Kidney (tissue), 13 donors: ENCODE measurements at regions not wholly inside any gene's neighbourhood (a gene's known extent, or its start where the extent isn't known, plus 50 kb on each side); places are given as distances from the start of the nearest gene placed in this dataset.

Experiments used
- DNase-seq, 5 donors: peaks; one replicate each; pipeline ENCODE4 v3.0.0-alpha.2; 2013 to 2020
- FAIRE-seq: peaks from 2 replicates; lab custom pipeline; 2012; peaks lifted over from hg19 to GRCh38; lab: Jason Lieb, UNC
- H3K27ac ChIP-seq, 2 donors: one replicate each; pipeline ENCODE4 v1.7.0; 2013; ENCODE audit warnings: low read depth in 2 of 2, low read length in 2 of 2, inconsistent platforms in 1 of 2
- H3K27me3 ChIP-seq: one replicate; pipeline ENCODE4 v1.7.1; 2013; ENCODE audit warnings: low read length, inconsistent platforms; ENCODE audit not compliant: control insufficient read depth, insufficient read depth
- H3K36me3 ChIP-seq, 3 donors: one replicate each; pipeline versions ENCODE4 v1.7.0 to v1.7.1; 2013; ENCODE audit warnings: low read length in 3 of 3, control low read depth in 1 of 3, inconsistent platforms in 1 of 3; ENCODE audit not compliant: insufficient read depth in 3 of 3, control insufficient read depth in 2 of 3
- H3K4me1 ChIP-seq, 3 donors: one replicate each; pipeline versions ENCODE4 v1.7.0 to v1.7.1; 2013; ENCODE audit warnings: low read length in 3 of 3, inconsistent platforms in 1 of 3, low read depth in 1 of 3; ENCODE audit not compliant: control insufficient read depth in 2 of 3, insufficient read depth in 2 of 3
- H3K4me3 ChIP-seq, 3 donors: one replicate each; pipeline versions ENCODE4 v1.7.0 to v1.8.1; 2013; ENCODE audit warnings: low read length in 3 of 3, control low read depth in 1 of 3, inconsistent platforms in 1 of 3
- H3K9ac ChIP-seq, 3 donors: one replicate each; pipeline versions ENCODE4 v1.7.0 to v1.7.1; 2013; ENCODE audit warnings: low read length in 3 of 3, control low read depth in 1 of 3, inconsistent platforms in 1 of 3
- H3K9me3 ChIP-seq, 3 donors: one replicate each; pipeline versions ENCODE4 v1.7.0 to v1.7.1; 2013; ENCODE audit warnings: low read length in 3 of 3, control low read depth in 1 of 3, inconsistent platforms in 1 of 3; ENCODE audit not compliant: control insufficient read depth in 2 of 3, insufficient read depth in 1 of 3
- CTCF ChIP-seq: IDR thresholded peaks from 3 replicates; pipeline ENCODE4 v1.5.1; 2012; ENCODE audit warnings: mild to moderate bottlenecking, moderate library complexity, borderline replicate concordance; ENCODE audit not compliant: insufficient read depth; ENCODE audit errors: extremely low read depth
- intact Hi-C: fragments of 100-400 bp; cut with DNase I; formaldehyde crosslinking; loops from one replicate; pipeline ENCODE4 v1.11.1; 2022
- donor health status: control.
- donor health status: control.
- donor health status: control.
- donor health status: control.
- donor health status: control.
- donor health status: DM: yes; HTN: yes; CAD: no.
- donor health status: Normal renal cell carcinoma (clear cell type).

- no peak for TF ChIP-seq CTCF
- DNase-seq (no peak), FAIRE-seq (no peak)
- Histone ChIP-seq H3K27ac (no peak overlapping the region), H3K9ac (no peak overlapping the region), H3K9me3 (no peaks in the 10 kb centered on the region), H3K4me3 (no peak overlapping the region), H3K36me3 (no peaks in the 10 kb centered on the region), H3K27me3 (no peaks in the 10 kb centered on the region), H3K4me1 (peaks cover 0 to 5% (median 0%) of the 10 kb centered on the region in 3 donors)
- intact Hi-C loops = no loop called here
Measured at GRCh38 chr18:46340716-46341115, 236.5 kb downstream of the HAUS1 start.

GRCh38 chr18:46341986-46342525 is 237.9 kb downstream of the HAUS1 start:
- Histone ChIP-seq H3K4me3 (no peak overlapping the region), H3K27me3 (no peaks in the 10 kb centered on the region), H3K9ac (no peak overlapping the region), H3K9me3 (no peaks in the 10 kb centered on the region), H3K27ac (no peak overlapping the region), H3K4me1 (peaks cover 0 to 5% (median 0%) of the 10 kb centered on the region in 3 donors), H3K36me3 (no peaks in the 10 kb centered on the region)
- DNase-seq (no peak), FAIRE-seq (no peak)
- intact Hi-C loops = no loop called here
- TF ChIP-seq CTCF = no peak

GRCh38 chr18:46343456-46343855 is 239.3 kb downstream of the HAUS1 start:
- DNase-seq (no peak), FAIRE-seq (no peak)
- no peak overlapping the region for H3K27ac ChIP-seq
- no peak overlapping the region for H3K9ac ChIP-seq
- H3K27me3 ChIP-seq = no peaks in the 10 kb centered on the region
- H3K4me1 ChIP-seq = peaks cover 0 to 5% (median 0%) of the 10 kb centered on the region in 3 donors
- no peaks in the 10 kb centered on the region for H3K36me3 ChIP-seq
- intact Hi-C loops = no loop called here
- TF ChIP-seq CTCF = no peak
- no peaks in the 10 kb centered on the region for H3K9me3 ChIP-seq
- no peak overlapping the region for H3K4me3 ChIP-seq

GRCh38 chr18:46343931-46344372 is 239.8 kb downstream of the HAUS1 start:
- intact Hi-C loops = no loop called here
- Histone ChIP-seq H3K27ac (no peak overlapping the region), H3K9me3 (no peaks in the 10 kb centered on the region), H3K4me3 (no peak overlapping the region), H3K4me1 (peaks cover 0 to 5% (median 0%) of the 10 kb centered on the region in 3 donors), H3K9ac (no peak overlapping the region), H3K27me3 (no peaks in the 10 kb centered on the region), H3K36me3 (no peaks in the 10 kb centered on the region)
- FAIRE-seq (no peak), DNase-seq (peak in 4 of 5 donors; percentile 69 to 77 (median 72))
- TF ChIP-seq CTCF = no peak
